Skin of body (tissue), 1 donor: ENCODE measurements at regions not wholly inside any gene's neighbourhood (a gene's known extent, or its start where the extent isn't known, plus 50 kb on each side); places are given as distances from the start of the nearest gene placed in this dataset.

Experiments
- DNase-seq: peaks from one replicate; lab custom pipeline; 2025; lab: John Stamatoyannopoulos, UW

- no peak for DNase-seq
Measured at GRCh38 chr5:73230264-73231245, 57.6 kb downstream of the TMEM174 start.

DNA sequence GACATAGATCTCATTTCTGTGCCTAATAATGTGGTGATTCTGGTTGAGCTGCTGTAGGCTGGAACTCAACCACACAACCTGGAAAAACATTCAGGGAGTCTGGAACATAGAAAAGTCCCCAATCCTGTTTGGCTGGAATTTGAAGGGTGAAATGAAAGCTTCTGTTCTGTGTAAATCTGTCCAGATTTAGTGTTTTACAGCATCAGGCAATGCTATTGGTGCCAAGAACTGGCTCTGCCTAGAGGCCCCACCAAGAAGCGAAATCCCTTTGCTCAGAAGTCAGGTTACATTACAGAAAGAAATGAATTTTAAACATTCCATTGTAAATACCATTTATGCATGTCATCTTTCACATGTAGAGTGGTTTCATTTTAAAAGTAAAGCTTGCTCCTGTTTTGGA, 56.3 kb downstream of the TMEM174 start:
- no peak for DNase-seq

DNA sequence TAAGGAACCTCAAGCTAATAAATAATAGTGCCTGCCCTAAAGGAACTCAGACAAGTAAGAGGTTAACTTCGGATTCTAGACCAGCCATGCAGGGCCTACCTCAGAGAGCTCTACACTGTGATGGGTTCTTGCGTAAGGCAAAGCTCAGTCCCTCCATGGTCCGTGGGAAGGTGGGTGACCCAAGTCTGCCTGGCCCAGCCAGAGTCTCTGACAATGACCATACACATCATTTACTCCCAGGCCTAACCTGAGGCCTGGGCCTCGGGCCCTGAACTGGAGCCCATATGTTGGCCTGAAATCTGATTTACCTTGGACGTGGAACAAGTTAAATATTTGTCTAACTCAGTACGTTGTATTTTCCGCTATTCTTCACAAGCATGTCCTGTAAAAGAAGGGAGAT, 55.1 kb downstream of the TMEM174 start:
- DNase-seq, result no peak
